Activated T-cell treated with anti-CD3 and anti-CD28 coated beads, Interleukin-2, amount 50 U/mL, for 1 hour (primary cell): ENCODE measurements at regions not wholly inside any gene's neighbourhood (a gene's known extent, or its start where the extent isn't known, plus 50 kb on each side); places are given as distances from the start of the nearest gene placed in this dataset.

Source experiments
- DNase-seq: peaks from one replicate; pipeline ENCODE4 v3.0.0-alpha.2; 2020

- DNase-seq: no peak
These were observed 186.2 kb downstream of the EFNB2 start for GRCh38 chr13:106349080-106349931.

GRCh38 chr13:106348075-106348840 lies 187.2 kb downstream of the EFNB2 start:
- no peak for DNase-seq

- no peak for DNase-seq
These were observed 191.1 kb downstream of the EFNB2 start for GRCh38 chr13:106344342-106344741.

- no peak for DNase-seq
These were observed 191.6 kb downstream of the EFNB2 start for GRCh38 chr13:106343836-106344235.

- DNase-seq: no peak
These were observed 195.2 kb downstream of the EFNB2 start for GRCh38 chr13:106340249-106340648.

GRCh38 chr13:106337096-106337850 lies 198.2 kb downstream of the EFNB2 start:
- no peak for DNase-seq

GRCh38 chr13:106336668-106337067 lies 198.8 kb downstream of the EFNB2 start:
- no peak for DNase-seq

- DNase-seq: no peak
These were observed 202.8 kb downstream of the EFNB2 start for GRCh38 chr13:106332621-106333020.

- no peak for DNase-seq
These were observed 204.3 kb downstream of the EFNB2 start for GRCh38 chr13:106331116-106331515.

- DNase-seq: no peak
These were observed 205.5 kb downstream of the EFNB2 start for GRCh38 chr13:106329941-106330340.

- no peak for DNase-seq
These were observed 208.7 kb downstream of the EFNB2 start for GRCh38 chr13:106326751-106327150.

GRCh38 chr13:106324444-106324843 lies 211.0 kb downstream of the EFNB2 start:
- no peak for DNase-seq

- DNase-seq: no peak
These were observed 212.8 kb downstream of the EFNB2 start for GRCh38 chr13:106322628-106323027.

- DNase-seq: no peak
These were observed 216.5 kb downstream of the EFNB2 start for GRCh38 chr13:106318941-106319411.

GRCh38 chr13:106314417-106314816 lies 221.0 kb downstream of the EFNB2 start:
- no peak for DNase-seq

GRCh38 chr13:106311004-106311403 lies 224.5 kb downstream of the EFNB2 start:
- DNase-seq: no peak

- DNase-seq: no peak
These were observed 225.1 kb downstream of the EFNB2 start for GRCh38 chr13:106310291-106310865.

GRCh38 chr13:106306748-106307277 lies 228.6 kb downstream of the EFNB2 start:
- DNase-seq: no peak

GRCh38 chr13:106302843-106303242 lies 232.6 kb downstream of the EFNB2 start:
- DNase-seq: no peak

- DNase-seq: no peak
These were observed 233.5 kb downstream of the EFNB2 start for GRCh38 chr13:106302011-106302410.

- DNase-seq: no peak
These were observed 235.8 kb downstream of the EFNB2 start for GRCh38 chr13:106299621-106300020.

- no peak for DNase-seq
These were observed 238.2 kb downstream of the EFNB2 start for GRCh38 chr13:106297283-106297682.

- no peak for DNase-seq
These were observed 238.7 kb downstream of the EFNB2 start for GRCh38 chr13:106296723-106297122.
